ENCODE measurements at regions not wholly inside any gene's neighbourhood (a gene's known extent, or its start where the extent isn't known, plus 50 kb on each side); places are given as distances from the start of the nearest gene placed in this dataset.

GRCh38 chr5:42963412-42963811, 76.7 kb downstream of the ANXA2R start:
- H3K79me2 ChIP-seq (ENCODE audit: control insufficient read depth in 1 of 2, insufficient read depth in 2 of 2, low read length in 2 of 2) = no peaks in the 10 kb centered on the region
- H3K4ac ChIP-seq (replicated peaks; ENCODE audit: insufficient read length, low read depth, low read length) = no peak overlapping the region
- no peak overlapping the region for H3K4me3 ChIP-seq (ENCODE audit: extremely low read depth in 1 of 4, insufficient read depth in 2 of 4, low read depth in 3 of 4, low read length in 4 of 4)
- no peak overlapping the region for H4K91ac ChIP-seq (replicated peaks; ENCODE audit: insufficient read length, low read length)
- H3K18ac ChIP-seq (ENCODE audit: extremely low read depth, low read length) = no peak overlapping the region
- no peaks in the 10 kb centered on the region for H3K79me1 ChIP-seq (ENCODE audit: low read depth, low read length)
- H2BK120ac ChIP-seq (replicated peaks; ENCODE audit: low read depth, low read length) = no peak overlapping the region
- no peaks in the 10 kb centered on the region for H4K20me1 ChIP-seq (replicated peaks in 1 of 2; ENCODE audit: control insufficient read depth in 1 of 2, insufficient read depth in 2 of 2, low read length in 2 of 2)
- ChIA-PET POLR2A (ENCODE audit: partially characterized antibody) (no interaction called here), CTCF (ENCODE audit: partially characterized antibody) (interaction anchor here (1.6 kb wide), 1 partner anchor 55 kb away, joined by 6 read pairs; no protein-coding TSS in a partner anchor)
- no peak overlapping the region for H3K14ac ChIP-seq (ENCODE audit: insufficient read length)
- no peak overlapping the region for H4K8ac ChIP-seq (ENCODE audit: extremely low read depth, insufficient read depth, low read length)
- H3K9ac ChIP-seq (replicated peaks in 1 of 4; ENCODE audit: extremely low read depth in 1 of 4, low read depth in 3 of 4, low read length in 3 of 4) = no peak overlapping the region
- H3K56ac ChIP-seq (replicated peaks; ENCODE audit: insufficient read length, low read depth, low read length) = no peak overlapping the region
- WGBS, 2 experiments (ENCODE audit: extremely low coverage in 1 of 2, insufficient coverage in 1 of 2, insufficient read length in 1 of 2, insufficient replicate concordance in 2 of 2, low coverage in 1 of 2, low lambda C conversion rate in 2 of 2, missing lambda C conversion rate in 1 of 2) = 84% methylated on average over 1 of the region's 1 CpG; no CpG with 5 or more reads in 1 of the 2 experiments
- no peak overlapping the region for H2BK15ac ChIP-seq (ENCODE audit: low read length)
- H3K23ac ChIP-seq (ENCODE audit: insufficient read length) = no peak overlapping the region
- H2AFZ ChIP-seq (ENCODE audit: low read length) = no peak overlapping the region
- H2AK5ac ChIP-seq (ENCODE audit: low read depth, low read length) = no peak overlapping the region
- DNase-seq (ENCODE audit: low read depth in 1 of 2, low spot score in 2 of 2) (no peak), FAIRE-seq (no peak)
- no peaks in the 10 kb centered on the region for H3K27me3 ChIP-seq (replicated peaks in 1 of 4; ENCODE audit: control insufficient read depth in 3 of 4, extremely low read depth in 1 of 4, insufficient read depth in 3 of 4, low read length in 3 of 4)
- H3K27ac ChIP-seq (ENCODE audit: low read depth, low read length) = no peak overlapping the region
- H3K36me3 ChIP-seq (ENCODE audit: control insufficient read depth in 2 of 4, insufficient read depth in 4 of 4, low read length in 3 of 4) = no peaks in the 10 kb centered on the region
- no peak overlapping the region for H2BK20ac ChIP-seq (ENCODE audit: low read length)
- no peaks in the 10 kb centered on the region for H3K4me1 ChIP-seq (replicated peaks in 1 of 4; ENCODE audit: control insufficient read depth in 3 of 4, insufficient read depth in 4 of 4, low read length in 3 of 4)
- no peaks in the 10 kb centered on the region for H3K23me2 ChIP-seq (ENCODE audit: low read depth, low read length)
- H4K5ac ChIP-seq (ENCODE audit: insufficient read length, low read depth, low read length) = no peak overlapping the region
- no peak overlapping the region for H3K4me2 ChIP-seq (ENCODE audit: insufficient read depth in 1 of 2, low read depth in 2 of 2, low read length in 2 of 2)
- no peak overlapping the region for H2BK12ac ChIP-seq (ENCODE audit: low read depth, low read length)
- H2BK5ac ChIP-seq (ENCODE audit: low read depth, low read length) = no peak overlapping the region
- no peaks in the 10 kb centered on the region for H3K9me3 ChIP-seq (ENCODE audit: insufficient read depth in 2 of 2, low read depth in 1 of 2, low read length in 1 of 2)
- no peak for TF ChIP-seq ZNF274 (IDR thresholded peaks at IDR 0.05; ENCODE audit: borderline replicate concordance, extremely low read depth, low read length)
- no peak for TF ChIP-seq POU5F1 (IDR thresholded peaks at IDR 0.05; ENCODE audit: low read depth, low read length)
- TF ChIP-seq MAX (IDR thresholded peaks at IDR 0.05) = no peak
- TF ChIP-seq TAF1 (IDR thresholded peaks at IDR 0.05; ENCODE audit: low read depth, low read length) = no peak
- no peak for TF ChIP-seq ATF2 (IDR thresholded peaks at IDR 0.05; ENCODE audit: low read length)
- no peak for TF ChIP-seq CBX8 (IDR thresholded peaks at IDR 0.05; ENCODE audit: borderline replicate concordance, low read depth, low read length)
- TF ChIP-seq CHD2 (IDR thresholded peaks at IDR 0.05; ENCODE audit: low read length) = no peak
- no peak for TF ChIP-seq EP300 (IDR thresholded peaks at IDR 0.05; ENCODE audit: borderline replicate concordance in 1 of 2, low read depth in 2 of 2, low read length in 2 of 2)
- TF ChIP-seq RNF2 (IDR thresholded peaks at IDR 0.05; ENCODE audit: borderline replicate concordance, low read depth, low read length, missing control alignments, poor library complexity, severe bottlenecking) = no peak
- TF ChIP-seq JUN (IDR thresholded peaks at IDR 0.05; ENCODE audit: low read depth, low read length) = no peak
- no peak for TF ChIP-seq TEAD4 (IDR thresholded peaks at IDR 0.05; ENCODE audit: low read depth, low read length)
- no peak for TF ChIP-seq BCL11A (IDR thresholded peaks at IDR 0.05; ENCODE audit: low read depth in 2 of 2, low read length in 2 of 2)
- no peak for TF ChIP-seq RFX5 (IDR thresholded peaks at IDR 0.05; ENCODE audit: borderline replicate concordance, low read depth, low read length)
